HCT116 (cell line): ENCODE measurements at regions not wholly inside any gene's neighbourhood (a gene's known extent, or its start where the extent isn't known, plus 50 kb on each side); places are given as distances from the start of the nearest gene placed in this dataset.

Experiments used
- ATAC-seq: fragments of 200-7000 bp; cut with Tn5 transposase; 2 replicates; pipeline ENCODE4 v1.9.1; 2020; ENCODE audit warnings: mild to moderate bottlenecking, moderate library complexity
- BruUV-seq: library from RNA; stranded (reverse); fragments of 400-500 nt; replicated peaks from 2 replicates; lab custom pipeline; 2021; lab: Mats Ljungman, UMichigan
- CTCF ChIA-PET: fragments of 300-600 bp; sonication (Branson Sonifier 250); formaldehyde crosslinking; loops from one replicate; lab custom pipeline; 2021; ENCODE audit warnings: antibody characterized with exemption; lab: Charles Lee
- POLR2A ChIA-PET: fragments of 300-600, 350-600 bp; sonication (Branson Sonifier 250); formaldehyde crosslinking; loops from one replicate; lab custom pipeline; 2021; ENCODE audit warnings: antibody characterized with exemption; lab: Charles Lee
- RAD21 ChIA-PET, 2 experiments: fragments of 300-600 bp; sonication (Branson Sonifier 250); formaldehyde crosslinking; loops; one replicate each; lab custom pipeline; 2023; ENCODE audit warnings: low total read pairs in 2 of 2; ENCODE audit not compliant: uncharacterized antibody in 2 of 2, unreplicated experiment in 2 of 2, low non-redundant PET in 1 of 2; lab: Charles Lee
- DNase-seq: peaks from one replicate; pipeline ENCODE4 v3.0.0-alpha.2; 2010; ENCODE audit warnings: low read depth, low spot score
- H2AFZ ChIP-seq: fragments of 200-600 bp; shearing (Covaris generic), sonication (generic); 2 replicates; pipeline ENCODE4 v1.6.1; 2017; ENCODE audit warnings: low read depth, mixed run types, mixed read lengths, antibody characterized with exemption, low read length; ENCODE audit not compliant: poor library complexity, severe bottlenecking
- H3K27ac ChIP-seq: 2 replicates; pipeline ENCODE4 v1.5.1; 2012; ENCODE audit warnings: low read depth, low read length
- H3K27me3 ChIP-seq: fragments of 200-600 bp; sonication (generic); 2 replicates; pipeline ENCODE4 v1.6.1; 2016; ENCODE audit warnings: mixed run types, low read length, mixed read lengths; ENCODE audit not compliant: insufficient read depth
- H3K36me3 ChIP-seq, 2 experiments: fragments of 200-500 bp in 1 of 2; fragments of 200-600 bp in 1 of 2; sonication (Bioruptor generic) in 1 of 2; sonication (generic) in 1 of 2; 2 replicates each; pipeline versions ENCODE4 v1.5.1 to v1.6.1; 2014 to 2016; ENCODE audit warnings: low read length in 2 of 2, inconsistent platforms in 1 of 2, mixed read lengths in 1 of 2, mixed run types in 1 of 2; ENCODE audit not compliant: insufficient read depth in 2 of 2, control insufficient read depth in 1 of 2
- H3K4me1 ChIP-seq, 2 experiments: fragments of 200-600 bp in 1 of 2; sonication (generic) in 1 of 2; 2 replicates each; pipeline versions ENCODE4 v1.5.1 to v1.6.1; 2012 to 2017; ENCODE audit warnings: low read length in 2 of 2, inconsistent platforms in 1 of 2, mild to moderate bottlenecking in 1 of 2, mixed read lengths in 1 of 2, mixed run types in 1 of 2, moderate library complexity in 1 of 2; ENCODE audit not compliant: insufficient read depth in 2 of 2, control insufficient read depth in 1 of 2
- H3K4me2 ChIP-seq: fragments of 200-600 bp; sonication (generic); 2 replicates; pipeline ENCODE4 v1.6.1; 2017; ENCODE audit warnings: mixed run types, low read length, mixed read lengths
- H3K4me3 ChIP-seq, 2 experiments: fragments of 200-600 bp in 1 of 2; sonication (generic) in 1 of 2; replicated peaks in 1 of 2; 2 replicates each; pipeline ENCODE4 v1.5.1; 2011 to 2016; ENCODE audit warnings: low read length in 2 of 2, control low read depth in 1 of 2, low read depth in 1 of 2, mild to moderate bottlenecking in 1 of 2, mixed read lengths in 1 of 2, mixed run types in 1 of 2
- H3K79me2 ChIP-seq: fragments of 200-600 bp; sonication (generic); 2 replicates; pipeline ENCODE4 v1.6.1; 2017; ENCODE audit warnings: mild to moderate bottlenecking, mixed run types, low read length, moderate library complexity, mixed read lengths; ENCODE audit not compliant: insufficient read depth
- H3K9ac ChIP-seq: fragments of 200-600 bp; sonication (generic); 2 replicates; pipeline ENCODE4 v1.6.1; 2016; ENCODE audit warnings: low read length, mixed read lengths
- H3K9me2 ChIP-seq: fragments of 200-600 bp; sonication (generic), shearing (Covaris generic); 2 replicates; pipeline ENCODE4 v1.6.1; 2017; ENCODE audit warnings: mixed run types, mild to moderate bottlenecking, moderate library complexity; ENCODE audit not compliant: insufficient read depth
- H3K9me3 ChIP-seq, 2 experiments: fragments of 200-500 bp in 1 of 2; fragments of 200-600 bp in 1 of 2; sonication (Bioruptor generic) in 1 of 2; sonication (generic) in 1 of 2; 2 replicates each; pipeline ENCODE4 v1.6.1; 2014 to 2017; ENCODE audit warnings: low read length in 2 of 2, mixed read lengths in 2 of 2, inconsistent platforms in 1 of 2, low read depth in 1 of 2, mild to moderate bottlenecking in 1 of 2, mixed run types in 1 of 2, moderate library complexity in 1 of 2; ENCODE audit not compliant: control insufficient read depth in 1 of 2, insufficient read depth in 1 of 2
- H4K20me1 ChIP-seq: fragments of 200-600 bp; sonication (generic), shearing (Covaris generic); 2 replicates; pipeline ENCODE4 v1.6.1; 2017; ENCODE audit warnings: mixed run types, mild to moderate bottlenecking, moderate library complexity; ENCODE audit not compliant: insufficient read depth
- CBX3 ChIP-seq: IDR thresholded peaks from 2 replicates; pipeline ENCODE4 v1.6.1; 2012; ENCODE audit warnings: low read depth
- CEBPB ChIP-seq: IDR thresholded peaks from 2 replicates; pipeline ENCODE4 v1.6.1; 2012; ENCODE audit warnings: low read depth
- EZH2phosphoT487 ChIP-seq: fragments of 200-600 bp; IDR thresholded peaks from 2 replicates; pipeline ENCODE4 v1.6.1; 2018; ENCODE audit warnings: antibody characterized with exemption, borderline replicate concordance
- FOSL1 ChIP-seq: IDR thresholded peaks from 2 replicates; pipeline ENCODE4 v1.6.1; 2012; ENCODE audit warnings: low read depth
- JUND ChIP-seq: IDR thresholded peaks from 2 replicates; pipeline ENCODE4 v1.6.1; 2012
- POLR2A ChIP-seq: IDR thresholded peaks from 2 replicates; pipeline ENCODE4 v1.7.0; 2011; ENCODE audit warnings: borderline replicate concordance; ENCODE audit not compliant: insufficient read depth, insufficient read length; ENCODE audit errors: extremely low read depth
- POLR2AphosphoS5 ChIP-seq: IDR thresholded peaks from 2 replicates; pipeline ENCODE4 v1.6.1; 2011; ENCODE audit warnings: mild to moderate bottlenecking, low read depth, low read length, moderate library complexity
- RAD21 ChIP-seq: IDR thresholded peaks from 2 replicates; pipeline ENCODE4 v1.6.1; 2012; ENCODE audit warnings: low read depth, mild to moderate bottlenecking
- SIN3A ChIP-seq: IDR thresholded peaks from 2 replicates; pipeline ENCODE4 v1.6.1; 2012; ENCODE audit warnings: low read depth
- SRF ChIP-seq: IDR thresholded peaks from 2 replicates; pipeline ENCODE4 v1.6.1; 2012; ENCODE audit warnings: low read depth
- TCF7L2 ChIP-seq: IDR thresholded peaks from 2 replicates; pipeline ENCODE4 v1.7.0; 2011; ENCODE audit warnings: borderline replicate concordance, inconsistent platforms; ENCODE audit not compliant: insufficient read depth, insufficient read length; ENCODE audit errors: extremely low read depth
- ZFX ChIP-seq: fragments of 450-650 bp; IDR thresholded peaks from 2 replicates; pipeline ENCODE4 v1.6.1; 2017
- intact Hi-C: fragments of 100-400 bp; cut with micrococcal nuclease; formaldehyde crosslinking; loops from 2 replicates; pipeline ENCODE4 v1.10.0; 2022
- TF ChIP-seq, protein P1 (sequence below): IDR thresholded peaks from 2 replicates; pipeline ENCODE4 v1.6.1; 2012

DNA sequence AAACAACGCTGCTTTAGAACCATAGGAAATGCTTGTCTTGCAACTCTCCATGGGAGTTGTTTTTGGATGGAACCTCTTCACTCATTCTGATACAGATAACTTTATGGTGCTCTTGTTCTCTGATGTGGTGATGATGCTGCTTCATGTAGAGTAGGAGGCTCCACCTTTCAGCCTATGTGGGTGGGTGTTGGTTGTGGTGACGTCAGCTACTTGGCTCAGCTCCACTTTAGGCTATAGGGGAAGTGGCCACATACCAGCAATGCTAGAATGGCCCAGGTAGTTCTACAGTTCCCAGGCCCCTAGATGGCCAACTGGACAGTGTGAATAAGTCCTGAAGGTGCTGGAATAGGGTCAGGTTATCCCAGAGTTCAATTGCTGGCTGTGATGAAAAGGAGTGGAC is 192.1 kb downstream of the TBX22 start:
- RAD21 ChIA-PET = no interaction called here
- no peaks in the 10 kb centered on the region for H3K27me3 ChIP-seq

DNA sequence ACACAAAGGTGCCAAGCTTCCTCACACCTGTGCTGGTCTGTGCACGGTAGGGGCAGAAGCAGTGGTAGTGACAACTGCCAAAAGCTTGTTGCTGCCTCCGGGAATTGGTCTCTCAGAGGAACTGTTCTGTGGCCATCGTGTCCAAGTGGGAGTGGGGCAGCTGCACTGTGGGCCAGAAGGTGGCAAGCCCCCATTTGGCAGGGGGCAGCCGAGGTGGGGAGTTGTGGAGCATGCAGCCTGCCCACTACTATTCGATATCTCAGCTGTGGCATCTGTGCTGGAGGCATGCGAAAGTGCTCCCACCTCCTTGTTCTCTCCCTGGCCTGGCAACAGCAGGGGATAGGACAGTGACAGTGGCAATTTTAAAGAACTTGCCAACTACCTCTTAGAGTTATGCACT is 192.8 kb downstream of the TBX22 start:
- no peaks in the 10 kb centered on the region for H3K79me2 ChIP-seq
- no peaks in the 10 kb centered on the region for H3K9me3 ChIP-seq
- no peak overlapping the region for H3K4me3 ChIP-seq
- BruUV-seq = no TSS peak
- CTCF ChIA-PET = no interaction called here
- H3K9ac ChIP-seq = no peak overlapping the region
- ATAC-seq = no peak
- RAD21 ChIA-PET = no interaction called here
- POLR2A ChIA-PET = no interaction called here
- no peak for TF ChIP-seq POLR2A
- no peak for TF ChIP-seq JUND
- TF ChIP-seq TCF7L2 = no peak
- TF ChIP-seq CBX3 = no peak
- no peak for TF ChIP-seq CEBPB
- no peak for TF ChIP-seq EZH2phosphoT487
- no peak for TF ChIP-seq POLR2AphosphoS5
- no peak for TF ChIP-seq SRF
- TF ChIP-seq RAD21 = no peak
- TF ChIP-seq SIN3A = no peak
- TF ChIP-seq, protein P1, sequence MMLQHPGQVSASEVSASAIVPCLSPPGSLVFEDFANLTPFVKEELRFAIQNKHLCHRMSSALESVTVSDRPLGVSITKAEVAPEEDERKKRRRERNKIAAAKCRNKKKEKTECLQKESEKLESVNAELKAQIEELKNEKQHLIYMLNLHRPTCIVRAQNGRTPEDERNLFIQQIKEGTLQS = no peak
- no peak for TF ChIP-seq FOSL1
- no peak for TF ChIP-seq ZFX
- TF ChIP-seq, all 23 proteins: peak for 0
- H3K27ac ChIP-seq = no peak overlapping the region
- H3K4me2 ChIP-seq = no peak overlapping the region
- H3K4me1 ChIP-seq = no peaks in the 10 kb centered on the region
- H3K9me2 ChIP-seq = no peaks in the 10 kb centered on the region
- intact Hi-C loops = no loop called here
- H2AFZ ChIP-seq = no peak overlapping the region
- H3K27me3 ChIP-seq = no peaks in the 10 kb centered on the region
- no peak for DNase-seq
- no peaks in the 10 kb centered on the region for H4K20me1 ChIP-seq
- no peaks in the 10 kb centered on the region for H3K36me3 ChIP-seq

More for the DNA sequence above, 192.1 kb downstream of the TBX22 start:
- H3K9me2 ChIP-seq = no peaks in the 10 kb centered on the region
- H3K79me2 ChIP-seq = no peaks in the 10 kb centered on the region
- ChIA-PET POLR2A (no interaction called here), CTCF (no interaction called here)
- no peaks in the 10 kb centered on the region for H3K9me3 ChIP-seq
- H3K4me3 ChIP-seq = no peak overlapping the region
- no peaks in the 10 kb centered on the region for H4K20me1 ChIP-seq
- H3K4me2 ChIP-seq = no peak overlapping the region
- H2AFZ ChIP-seq = no peak overlapping the region
- no peaks in the 10 kb centered on the region for H3K4me1 ChIP-seq
- TF ChIP-seq CBX3 = no peak
- TF ChIP-seq POLR2AphosphoS5 = no peak
- BruUV-seq = no TSS peak
- intact Hi-C loops = no loop called here
- no peak overlapping the region for H3K27ac ChIP-seq
- no peaks in the 10 kb centered on the region for H3K36me3 ChIP-seq
- no peak overlapping the region for H3K9ac ChIP-seq
- DNase-seq (no peak), ATAC-seq (no peak)
